ENCODE measurements at regions not wholly inside any gene's neighbourhood (a gene's known extent, or its start where the extent isn't known, plus 50 kb on each side); places are given as distances from the start of the nearest gene placed in this dataset.
"Not testable (repeated sequence)": the region's sequence is repeated elsewhere in the genome, so short reads cannot be mapped to it uniquely, and the experiment has no call there.

GRCh38 chr10:34884272-34884952 lies 69.3 kb upstream of the PARD3 start:
- TF ChIP-seq CTCF (conservative IDR thresholded peaks at IDR 0.05; ENCODE audit: low read depth, low read length): no peak
- no peak overlapping the region for H3K4me3 ChIP-seq (ENCODE audit: low read depth, low read length)
- DNase-seq (ENCODE audit: low read depth): no peak

GRCh38 chr10:34880817-34881216 lies 65.7 kb upstream of the PARD3 start:
- H3K4me3 ChIP-seq (ENCODE audit: low read depth, low read length): no peak overlapping the region
- no peak for TF ChIP-seq CTCF (conservative IDR thresholded peaks at IDR 0.05; ENCODE audit: low read depth, low read length)
- DNase-seq (ENCODE audit: low read depth): no peak

DNA sequence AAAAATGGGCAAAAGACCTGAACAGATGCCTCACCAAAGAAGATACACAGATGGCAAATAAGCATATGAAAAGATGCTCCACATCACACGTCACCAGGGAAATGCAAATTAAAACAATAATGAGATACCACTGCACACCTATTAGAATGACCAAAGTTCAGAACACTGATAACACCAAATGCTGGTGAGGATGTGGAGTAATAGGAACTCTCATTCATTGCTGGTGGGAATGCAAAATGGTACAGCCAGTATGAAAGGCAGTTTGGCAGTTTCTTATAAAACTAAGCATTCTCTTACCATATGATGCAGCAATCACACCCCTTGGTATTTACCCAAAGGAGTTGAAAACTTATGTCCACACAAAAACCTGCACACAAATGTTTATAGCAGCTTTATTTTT lies 63.6 kb upstream of the PARD3 start:
- H3K4me3 ChIP-seq (ENCODE audit: low read depth, low read length); DNase-seq (ENCODE audit: low read depth): not testable (repeated sequence)

GRCh38 chr10:34875061-34875460 lies 60.0 kb upstream of the PARD3 start:
- DNase-seq (ENCODE audit: low read depth): no peak
- no peak overlapping the region for H3K4me3 ChIP-seq (ENCODE audit: low read depth, low read length)
- no peak for TF ChIP-seq CTCF (conservative IDR thresholded peaks at IDR 0.05; ENCODE audit: low read depth, low read length)

DNA sequence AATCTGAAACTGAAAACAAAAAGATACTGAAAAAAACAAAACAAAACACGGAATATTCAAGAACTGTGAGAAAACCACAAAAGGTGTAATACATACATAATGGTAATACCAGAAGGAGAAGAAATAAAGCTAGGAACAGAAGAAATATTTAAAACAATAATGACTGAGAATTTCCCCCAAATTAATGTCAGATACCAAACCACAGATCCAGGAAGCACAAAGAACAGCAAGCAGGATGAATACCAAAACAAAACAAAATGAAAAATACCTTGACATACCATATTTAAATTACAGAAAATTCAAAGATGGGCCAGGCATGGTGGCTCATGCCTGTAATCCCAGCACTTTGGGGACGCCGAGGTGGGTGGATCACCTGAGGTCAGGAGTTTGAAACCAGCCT lies 57.7 kb upstream of the PARD3 start:
- H3K4me3 ChIP-seq (ENCODE audit: low read depth, low read length): no peak overlapping the region
- no peak for DNase-seq (ENCODE audit: low read depth)
- TF ChIP-seq CTCF (conservative IDR thresholded peaks at IDR 0.05; ENCODE audit: low read depth, low read length): no peak

- DNase-seq (ENCODE audit: low read depth): no peak
- no peak for TF ChIP-seq CTCF (conservative IDR thresholded peaks at IDR 0.05; ENCODE audit: low read depth, low read length)
- no peak overlapping the region for H3K4me3 ChIP-seq (ENCODE audit: low read depth, low read length)
Measured at GRCh38 chr10:34869135-34869836, 54.2 kb upstream of the PARD3 start.

GRCh38 chr10:34868589-34868988 lies 53.5 kb upstream of the PARD3 start:
- TF ChIP-seq CTCF (conservative IDR thresholded peaks at IDR 0.05; ENCODE audit: low read depth, low read length): no peak
- DNase-seq (ENCODE audit: low read depth): no peak

More at GRCh38 chr10:34868589-34868988, 53.5 kb upstream of the PARD3 start:
- H3K4me3 ChIP-seq (ENCODE audit: low read depth, low read length): no peak overlapping the region
